BE2C (cell line): ENCODE measurements at regions not wholly inside any gene's neighbourhood (a gene's known extent, or its start where the extent isn't known, plus 50 kb on each side); places are given as distances from the start of the nearest gene placed in this dataset.

ENCODE experiments used
- DNase-seq: peaks from one replicate; pipeline ENCODE4 v3.0.0-alpha.2; 2020
- H3K27me3 ChIP-seq: fragments of 250-450 bp; sonication (Bioruptor Pico); 2 replicates; pipeline ENCODE4 v1.5.1; 2020; ENCODE audit warnings: mild to moderate bottlenecking
- H3K36me3 ChIP-seq: fragments of 250-450 bp; sonication (Bioruptor Pico); 2 replicates; pipeline ENCODE4 v1.5.1; 2020; ENCODE audit warnings: mild to moderate bottlenecking
- H3K4me1 ChIP-seq: fragments of 250-450 bp; sonication (Bioruptor Pico); 2 replicates; pipeline ENCODE4 v1.5.1; 2020
- H3K4me3 ChIP-seq: 2 replicates; pipeline ENCODE4 v1.5.1; 2011; ENCODE audit warnings: low read depth, low read length
- H3K9me3 ChIP-seq: fragments of 250-450 bp; sonication (Bioruptor Pico); 2 replicates; pipeline ENCODE4 v1.5.1; 2020
- TF ChIP-seq, protein P1 (sequence below): IDR thresholded peaks from 2 replicates; pipeline ENCODE4 v1.5.1; 2012; ENCODE audit warnings: mild to moderate bottlenecking, low read depth, low read length

DNA sequence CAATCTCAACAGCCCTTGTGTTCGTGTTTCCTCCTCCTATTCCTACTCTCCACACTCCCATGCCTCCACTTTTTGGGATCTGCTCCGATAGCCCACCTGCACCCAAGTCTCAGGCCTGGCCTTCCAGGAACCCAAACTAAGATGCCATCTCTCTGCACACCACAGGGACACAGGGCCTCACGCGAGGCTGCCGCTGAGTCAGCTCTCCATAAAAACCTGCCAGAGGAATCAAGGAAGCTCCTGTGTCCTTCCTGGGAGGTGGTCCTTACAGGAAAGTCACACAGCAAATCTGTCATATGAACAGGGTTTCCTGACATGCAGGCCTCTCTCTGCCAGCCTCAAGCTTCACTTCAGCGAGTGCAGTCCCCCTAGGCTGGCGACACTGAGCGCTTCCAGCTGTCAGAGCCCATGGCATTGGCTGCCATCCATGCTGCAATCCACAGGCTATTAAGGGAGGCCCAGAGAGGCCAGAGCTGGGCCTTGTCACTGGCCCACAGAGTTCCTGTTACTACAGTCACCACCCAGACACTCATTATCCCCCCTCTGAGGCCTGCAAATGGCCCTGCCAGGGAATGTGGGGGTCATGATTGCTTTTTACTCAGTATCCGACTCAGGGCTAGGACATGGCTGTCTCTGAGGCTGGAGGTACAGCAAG lies 151.4 kb downstream of the OAT start:
- no peaks in the 10 kb centered on the region for H3K4me1 ChIP-seq
- H3K36me3 ChIP-seq: no peaks in the 10 kb centered on the region
- DNase-seq: peak; percentile 45
- no peaks in the 10 kb centered on the region for H3K27me3 ChIP-seq
- no peak overlapping the region for H3K4me3 ChIP-seq
- TF ChIP-seq, protein P1, sequence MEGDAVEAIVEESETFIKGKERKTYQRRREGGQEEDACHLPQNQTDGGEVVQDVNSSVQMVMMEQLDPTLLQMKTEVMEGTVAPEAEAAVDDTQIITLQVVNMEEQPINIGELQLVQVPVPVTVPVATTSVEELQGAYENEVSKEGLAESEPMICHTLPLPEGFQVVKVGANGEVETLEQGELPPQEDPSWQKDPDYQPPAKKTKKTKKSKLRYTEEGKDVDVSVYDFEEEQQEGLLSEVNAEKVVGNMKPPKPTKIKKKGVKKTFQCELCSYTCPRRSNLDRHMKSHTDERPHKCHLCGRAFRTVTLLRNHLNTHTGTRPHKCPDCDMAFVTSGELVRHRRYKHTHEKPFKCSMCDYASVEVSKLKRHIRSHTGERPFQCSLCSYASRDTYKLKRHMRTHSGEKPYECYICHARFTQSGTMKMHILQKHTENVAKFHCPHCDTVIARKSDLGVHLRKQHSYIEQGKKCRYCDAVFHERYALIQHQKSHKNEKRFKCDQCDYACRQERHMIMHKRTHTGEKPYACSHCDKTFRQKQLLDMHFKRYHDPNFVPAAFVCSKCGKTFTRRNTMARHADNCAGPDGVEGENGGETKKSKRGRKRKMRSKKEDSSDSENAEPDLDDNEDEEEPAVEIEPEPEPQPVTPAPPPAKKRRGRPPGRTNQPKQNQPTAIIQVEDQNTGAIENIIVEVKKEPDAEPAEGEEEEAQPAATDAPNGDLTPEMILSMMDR: no peak
- no peaks in the 10 kb centered on the region for H3K9me3 ChIP-seq

DNA sequence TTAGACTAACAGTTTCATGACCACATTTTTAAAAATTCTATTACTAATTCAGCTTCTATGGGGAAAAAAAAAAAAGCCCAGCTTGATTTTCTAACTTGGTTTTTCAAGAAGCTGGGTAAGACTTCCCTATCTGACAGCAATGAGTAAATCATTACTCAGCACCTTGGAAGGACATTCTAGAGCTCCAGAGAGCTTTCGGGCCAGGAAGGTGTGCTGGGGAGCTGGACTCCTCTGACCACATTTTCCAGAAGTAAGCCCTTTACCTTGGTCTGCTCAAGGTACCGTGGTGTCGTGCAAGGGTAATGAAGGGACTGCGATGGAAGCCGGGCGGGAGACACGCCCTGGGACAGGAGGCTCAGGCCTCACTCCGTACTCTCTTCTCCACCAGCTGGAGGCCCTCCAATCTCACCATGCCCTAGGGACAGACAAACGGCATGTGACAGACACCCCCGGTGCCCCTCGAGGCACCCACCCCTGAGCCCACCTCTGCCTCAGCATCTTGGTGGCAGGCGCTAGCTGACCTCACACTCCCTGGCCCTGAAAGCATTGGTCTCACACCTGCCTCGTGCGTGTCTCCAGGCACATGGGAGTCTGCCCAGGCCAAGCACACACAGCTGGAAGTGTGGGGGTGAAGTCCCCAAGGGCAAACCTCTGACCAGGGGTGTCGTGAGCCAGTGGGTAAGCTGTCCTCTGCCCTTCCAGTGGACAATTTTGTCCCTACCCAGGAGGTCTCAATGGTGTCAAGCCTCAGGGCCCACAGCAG lies 152.1 kb downstream of the OAT start:
- DNase-seq: no peak
- Histone ChIP-seq H3K36me3 (no peaks in the 10 kb centered on the region), H3K27me3 (no peaks in the 10 kb centered on the region), H3K9me3 (no peaks in the 10 kb centered on the region), H3K4me1 (no peaks in the 10 kb centered on the region), H3K4me3 (no peak overlapping the region)
- TF ChIP-seq, protein P1: no peak

DNA sequence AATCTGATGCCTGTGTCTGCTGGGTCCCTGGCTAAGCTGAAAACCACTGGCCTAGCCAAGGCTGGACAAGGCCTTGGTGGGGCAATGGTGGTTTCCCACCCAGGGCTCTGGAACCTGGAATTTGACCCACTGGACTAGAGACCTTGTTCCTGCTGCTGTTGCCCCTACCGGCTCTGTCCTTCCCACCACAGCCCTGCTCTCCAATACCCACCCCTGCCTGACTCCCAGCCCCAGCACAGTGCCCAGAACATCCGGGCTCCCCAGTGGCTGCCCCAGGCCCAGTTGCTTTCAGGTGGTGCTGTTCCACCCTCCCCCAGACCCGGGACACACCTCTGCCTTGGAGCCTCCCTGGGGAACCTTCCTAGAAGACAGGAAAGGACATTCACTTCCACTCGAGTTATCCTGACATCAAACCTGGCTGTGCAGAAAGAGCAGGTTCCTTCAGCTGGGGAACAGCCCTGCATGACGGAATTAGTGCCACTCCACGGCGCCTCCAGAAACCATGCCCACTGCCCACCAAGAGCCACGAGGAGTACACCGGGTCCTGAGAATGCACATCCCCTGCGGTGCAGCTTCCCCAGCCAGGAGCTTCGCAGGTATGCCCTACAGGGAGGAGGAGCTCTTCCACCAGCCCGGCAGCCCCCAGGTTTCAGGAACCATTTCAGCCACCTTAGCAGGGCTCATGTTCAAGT lies 152.8 kb downstream of the OAT start:
- Histone ChIP-seq H3K4me1 (no peaks in the 10 kb centered on the region), H3K27me3 (no peaks in the 10 kb centered on the region), H3K9me3 (no peaks in the 10 kb centered on the region), H3K4me3 (no peak overlapping the region), H3K36me3 (no peaks in the 10 kb centered on the region)
- TF ChIP-seq, protein P1: no peak
- DNase-seq: no peak

DNA sequence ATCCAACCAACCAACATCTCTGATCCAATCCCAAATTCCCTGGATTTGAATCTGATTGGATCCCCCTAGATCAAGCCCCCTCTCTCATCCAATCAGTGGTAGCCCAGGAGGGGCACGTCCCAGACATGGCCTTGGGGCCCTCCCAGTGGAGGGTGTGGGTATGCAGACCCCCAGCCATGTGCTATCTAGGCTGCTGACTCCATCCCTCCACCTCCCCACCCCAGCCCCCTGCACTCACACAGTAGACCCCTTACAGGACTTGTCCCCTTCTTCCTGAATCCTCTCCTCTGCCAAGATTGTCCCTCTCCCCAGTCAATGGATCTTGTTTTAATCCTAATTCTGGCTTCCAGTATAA lies 153.4 kb downstream of the OAT start:
- no peaks in the 10 kb centered on the region for H3K36me3 ChIP-seq
- H3K9me3 ChIP-seq: no peaks in the 10 kb centered on the region
- no peaks in the 10 kb centered on the region for H3K27me3 ChIP-seq
- H3K4me3 ChIP-seq: no peak overlapping the region
- DNase-seq: no peak
- no peaks in the 10 kb centered on the region for H3K4me1 ChIP-seq
- TF ChIP-seq, protein P1: no peak

DNA sequence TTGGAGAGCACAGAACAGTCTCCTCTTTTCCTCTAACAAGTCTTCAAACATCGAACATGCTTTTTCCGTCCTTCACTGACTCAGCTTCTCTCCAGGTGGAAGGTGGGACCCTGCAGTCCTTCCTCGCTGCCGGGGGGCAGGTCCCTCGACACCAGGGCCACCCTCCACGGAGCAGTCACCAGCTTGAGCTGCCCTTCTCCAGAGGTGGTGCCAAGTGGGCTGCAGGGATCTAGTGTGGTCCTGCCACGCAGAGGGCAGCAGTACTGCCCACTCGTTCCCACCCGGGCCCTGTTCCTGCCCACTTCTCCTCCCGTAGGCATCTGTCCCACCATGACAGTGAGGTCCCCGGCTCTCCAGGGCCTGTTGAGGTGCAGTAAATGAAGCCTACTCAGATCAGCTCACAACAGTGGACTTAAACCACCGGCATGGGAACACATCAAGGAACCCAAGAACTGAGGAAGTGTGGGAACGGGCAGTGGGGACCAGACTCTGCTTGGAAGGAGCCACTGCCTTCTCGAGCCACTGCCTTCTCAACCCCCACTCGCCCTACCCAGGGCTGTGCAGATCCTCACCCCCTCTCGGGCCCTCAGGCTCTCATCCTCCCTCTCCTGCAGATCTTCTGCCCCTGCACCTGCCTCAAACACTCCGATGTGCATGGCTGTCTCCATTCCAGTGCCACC lies 153.9 kb downstream of the OAT start:
- H3K9me3 ChIP-seq: no peaks in the 10 kb centered on the region
- no peaks in the 10 kb centered on the region for H3K36me3 ChIP-seq
- H3K4me3 ChIP-seq: no peak overlapping the region
- H3K27me3 ChIP-seq: no peaks in the 10 kb centered on the region
- TF ChIP-seq, protein P1: no peak
- DNase-seq: no peak
- no peaks in the 10 kb centered on the region for H3K4me1 ChIP-seq
